ENCODE measurements at regions not wholly inside any gene's neighbourhood (a gene's known extent, or its start where the extent isn't known, plus 50 kb on each side); places are given as distances from the start of the nearest gene placed in this dataset.

- DNase-seq = no peak
- H3K9me3 ChIP-seq = no peaks in the 10 kb centered on the region
- WGBS, 2 donors = 69 to 73% methylated on average over 1 of the region's 1 CpG
These were observed 404.0 kb upstream of the ATP5MC3 start for GRCh38 chr2:175585496-175585895.

GRCh38 chr2:175580652-175581051 lies 399.1 kb upstream of the ATP5MC3 start:
- no peaks in the 10 kb centered on the region for H3K9me3 ChIP-seq
- no peaks in the 10 kb centered on the region for H3K27me3 ChIP-seq
- ATAC-seq (ENCODE audit: low FRiP score in 2 of 2) = no peak
- no peak overlapping the region for H3K4me3 ChIP-seq
- no peak for TF ChIP-seq CTCF (IDR thresholded peaks at IDR 0.05)
- H3K36me3 ChIP-seq = no peaks in the 10 kb centered on the region
- DNase-seq = no peak
- H3K4me1 ChIP-seq = no peaks in the 10 kb centered on the region
- H3K27ac ChIP-seq = no peak overlapping the region
- 45 to 52% methylated on average over 1 of the region's 1 CpG for WGBS, 2 donors

More at GRCh38 chr2:175585496-175585895, 404.0 kb upstream of the ATP5MC3 start:
- Histone ChIP-seq H3K27ac (no peak overlapping the region), H3K4me1 (no peaks in the 10 kb centered on the region), H3K36me3 (no peaks in the 10 kb centered on the region), H3K27me3 (no peaks in the 10 kb centered on the region), H3K4me3 (no peak overlapping the region)
- TF ChIP-seq POLR2A (IDR thresholded peaks at IDR 0.05) (no peak), EP300 (IDR thresholded peaks at IDR 0.05) (no peak), CTCF (IDR thresholded peaks at IDR 0.05) (no peak), POLR2AphosphoS5 (IDR thresholded peaks at IDR 0.05) (no peak)
- ATAC-seq (ENCODE audit: low FRiP score in 2 of 2) = no peak

- Histone ChIP-seq H3K36me3 (no peaks in the 10 kb centered on the region), H3K27me3 (no peaks in the 10 kb centered on the region), H3K4me1 (no peaks in the 10 kb centered on the region), H3K27ac (no peak overlapping the region), H3K9me3 (no peaks in the 10 kb centered on the region), H3K4me3 (no peak overlapping the region)
- 21 to 42% methylated on average over 1 of the region's 1 CpG for WGBS, 2 donors
- DNase-seq (no peak), ATAC-seq (ENCODE audit: low FRiP score in 2 of 2) (no peak)
- TF ChIP-seq CTCF (IDR thresholded peaks at IDR 0.05) (no peak), POLR2AphosphoS5 (IDR thresholded peaks at IDR 0.05) (no peak), POLR2A (IDR thresholded peaks at IDR 0.05) (no peak), EP300 (IDR thresholded peaks at IDR 0.05) (no peak)
These were observed 398.1 kb upstream of the ATP5MC3 start for GRCh38 chr2:175579646-175580045.

GRCh38 chr2:175577368-175577970 lies 396.0 kb upstream of the ATP5MC3 start:
- Histone ChIP-seq H3K4me3 (no peak overlapping the region), H3K27me3 (no peaks in the 10 kb centered on the region), H3K9me3 (no peaks in the 10 kb centered on the region), H3K36me3 (no peaks in the 10 kb centered on the region), H3K4me1 (no peaks in the 10 kb centered on the region), H3K27ac (no peak overlapping the region)
- DNase-seq (no peak), ATAC-seq (ENCODE audit: low FRiP score in 2 of 2) (no peak)
- TF ChIP-seq EP300 (IDR thresholded peaks at IDR 0.05) (no peak), POLR2A (IDR thresholded peaks at IDR 0.05) (no peak), POLR2AphosphoS5 (IDR thresholded peaks at IDR 0.05) (no peak), CTCF (IDR thresholded peaks at IDR 0.05) (no peak)
- WGBS, 2 donors = 97% methylated on average over 2 of the region's 2 CpGs

GRCh38 chr2:175576875-175577274 lies 395.4 kb upstream of the ATP5MC3 start:
- Histone ChIP-seq H3K36me3 (no peaks in the 10 kb centered on the region), H3K27me3 (no peaks in the 10 kb centered on the region), H3K4me3 (no peak overlapping the region), H3K9me3 (no peaks in the 10 kb centered on the region), H3K4me1 (no peaks in the 10 kb centered on the region), H3K27ac (no peak overlapping the region)
- no peak for DNase-seq
- 76 to 85% methylated on average over 5 of the region's 5 CpGs for WGBS, 2 donors
- ATAC-seq (ENCODE audit: low FRiP score in 2 of 2) = no peak
- TF ChIP-seq CTCF (IDR thresholded peaks at IDR 0.05) (no peak), EP300 (IDR thresholded peaks at IDR 0.05) (no peak)
